Fibroblast of pulmonary artery (primary cell): ENCODE measurements at regions not wholly inside any gene's neighbourhood (a gene's known extent, or its start where the extent isn't known, plus 50 kb on each side); places are given as distances from the start of the nearest gene placed in this dataset.

Experiments used
- DNase-seq: peaks from one replicate; pipeline ENCODE4 v3.0.0-alpha.2; 2010; ENCODE audit warnings: low read depth
- H3K4me3 ChIP-seq: replicated peaks from 2 replicates; pipeline ENCODE4 v1.5.1; 2011; ENCODE audit warnings: low read depth, mild to moderate bottlenecking, control low read depth, low read length, moderate library complexity
- TF ChIP-seq, protein P1 (sequence below): IDR thresholded peaks from 2 replicates; pipeline ENCODE4 v1.5.1; 2011; ENCODE audit warnings: mild to moderate bottlenecking, control low read depth, low read length, inconsistent platforms; ENCODE audit errors: missing control alignments

DNA sequence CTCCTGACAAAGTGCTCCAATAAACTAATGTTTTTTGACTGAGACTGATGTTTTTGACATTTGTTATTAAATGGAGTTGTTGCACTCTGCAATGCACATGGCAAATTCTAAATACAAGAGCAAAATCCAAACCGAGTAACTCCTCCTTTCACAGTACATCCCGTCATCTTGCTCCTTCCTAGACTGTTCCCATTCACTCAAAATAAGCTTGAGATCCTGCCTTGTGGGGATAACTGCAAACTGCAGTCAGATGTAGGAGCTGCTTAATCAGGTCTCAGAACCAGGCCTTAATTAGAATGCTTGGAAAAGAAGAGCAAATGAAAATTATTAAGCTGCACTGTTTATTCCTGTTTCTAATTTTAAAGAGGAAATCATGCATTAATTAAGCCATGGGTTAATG lies 134.8 kb upstream of the SPRY2 start:
- no peak for DNase-seq
- TF ChIP-seq, protein P1, sequence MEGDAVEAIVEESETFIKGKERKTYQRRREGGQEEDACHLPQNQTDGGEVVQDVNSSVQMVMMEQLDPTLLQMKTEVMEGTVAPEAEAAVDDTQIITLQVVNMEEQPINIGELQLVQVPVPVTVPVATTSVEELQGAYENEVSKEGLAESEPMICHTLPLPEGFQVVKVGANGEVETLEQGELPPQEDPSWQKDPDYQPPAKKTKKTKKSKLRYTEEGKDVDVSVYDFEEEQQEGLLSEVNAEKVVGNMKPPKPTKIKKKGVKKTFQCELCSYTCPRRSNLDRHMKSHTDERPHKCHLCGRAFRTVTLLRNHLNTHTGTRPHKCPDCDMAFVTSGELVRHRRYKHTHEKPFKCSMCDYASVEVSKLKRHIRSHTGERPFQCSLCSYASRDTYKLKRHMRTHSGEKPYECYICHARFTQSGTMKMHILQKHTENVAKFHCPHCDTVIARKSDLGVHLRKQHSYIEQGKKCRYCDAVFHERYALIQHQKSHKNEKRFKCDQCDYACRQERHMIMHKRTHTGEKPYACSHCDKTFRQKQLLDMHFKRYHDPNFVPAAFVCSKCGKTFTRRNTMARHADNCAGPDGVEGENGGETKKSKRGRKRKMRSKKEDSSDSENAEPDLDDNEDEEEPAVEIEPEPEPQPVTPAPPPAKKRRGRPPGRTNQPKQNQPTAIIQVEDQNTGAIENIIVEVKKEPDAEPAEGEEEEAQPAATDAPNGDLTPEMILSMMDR, result no peak
- no peak overlapping the region for H3K4me3 ChIP-seq

DNA sequence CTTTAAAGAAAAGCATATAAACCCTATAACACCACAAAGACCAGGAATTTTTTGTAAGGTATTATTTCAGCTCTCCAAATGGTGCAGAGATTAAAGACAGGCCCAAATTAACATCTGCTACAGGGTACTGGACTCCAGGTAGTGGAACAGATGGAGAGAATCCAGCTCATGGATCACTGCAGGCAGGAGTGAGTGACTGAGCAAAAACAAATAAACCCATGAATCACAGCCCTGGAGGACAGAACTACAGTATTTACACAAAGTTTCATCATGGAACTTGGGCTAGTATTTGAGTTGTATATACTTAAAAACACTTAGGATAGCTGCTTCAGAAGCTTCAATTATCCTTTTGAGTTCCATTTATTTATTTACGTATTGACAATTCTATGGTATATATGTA lies 132.8 kb upstream of the SPRY2 start:
- TF ChIP-seq, protein P1, result no peak
- DNase-seq, result peak; percentile 71

DNA sequence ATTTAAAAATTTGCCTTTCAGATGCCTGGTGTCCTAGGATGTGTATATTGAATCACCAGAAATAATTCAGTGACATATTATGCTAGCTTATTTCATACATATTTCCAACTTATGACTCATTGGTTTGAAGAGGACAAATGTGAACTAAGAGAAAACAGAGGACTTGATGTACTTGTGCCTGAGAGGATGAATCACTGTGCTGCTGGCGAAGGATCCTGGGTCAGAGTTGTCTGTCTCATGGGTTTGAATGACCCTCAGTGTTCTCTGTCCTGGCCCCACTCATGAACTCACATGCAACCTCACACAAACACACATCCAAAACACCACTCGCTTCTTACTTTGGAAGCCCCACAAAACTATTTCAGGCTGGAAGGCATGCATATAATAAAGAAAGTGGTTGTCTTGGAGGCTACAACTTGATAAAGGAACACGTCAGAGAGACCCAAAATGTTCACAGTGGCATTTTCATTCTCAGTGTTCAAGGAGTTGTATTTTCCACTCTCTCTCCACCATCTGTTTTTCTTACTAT lies 129.0 kb upstream of the SPRY2 start:
- TF ChIP-seq, protein P1, result no peak
- H3K4me3 ChIP-seq, result no peak overlapping the region
- peak; percentile 98 for DNase-seq

More for the DNA sequence above, 132.8 kb upstream of the SPRY2 start:
- H3K4me3 ChIP-seq, result no peak overlapping the region

DNA sequence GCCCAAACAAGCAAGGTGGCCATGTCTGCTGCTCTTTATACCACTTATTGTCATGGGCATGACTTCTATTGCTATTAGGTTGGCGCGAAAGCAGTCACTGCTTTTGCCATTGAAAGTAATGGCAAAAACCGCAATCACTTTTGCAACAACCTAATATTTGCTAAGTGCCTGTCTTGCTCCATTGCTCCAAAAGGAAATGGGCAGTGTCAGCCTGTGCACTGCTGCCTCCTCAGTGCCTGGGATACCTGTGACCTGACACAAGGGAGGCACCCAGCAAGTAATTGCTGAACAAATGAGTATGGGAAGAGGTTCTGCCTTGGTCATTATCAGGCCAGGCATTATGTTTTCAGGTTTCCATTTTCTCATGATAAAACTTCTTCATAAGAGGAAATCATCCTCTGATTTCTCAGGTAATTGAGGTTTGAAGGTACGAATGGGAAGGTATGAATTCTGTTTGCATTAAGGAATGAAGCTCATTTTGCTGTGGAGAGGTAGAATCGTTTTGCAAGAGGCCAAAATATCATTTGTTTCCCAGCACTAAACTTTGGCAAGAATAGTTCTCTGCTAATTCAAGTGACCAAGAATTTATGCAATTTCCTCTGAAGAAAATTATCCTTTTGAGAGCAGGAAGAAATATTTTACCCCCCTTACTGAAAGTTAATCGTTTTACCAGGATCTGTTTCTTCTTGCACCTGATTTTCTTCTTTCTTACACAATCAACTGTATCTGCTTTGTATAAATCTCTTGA lies 128.4 kb upstream of the SPRY2 start:
- no peak overlapping the region for H3K4me3 ChIP-seq
- TF ChIP-seq, protein P1, result no peak
- DNase-seq, result no peak

DNA sequence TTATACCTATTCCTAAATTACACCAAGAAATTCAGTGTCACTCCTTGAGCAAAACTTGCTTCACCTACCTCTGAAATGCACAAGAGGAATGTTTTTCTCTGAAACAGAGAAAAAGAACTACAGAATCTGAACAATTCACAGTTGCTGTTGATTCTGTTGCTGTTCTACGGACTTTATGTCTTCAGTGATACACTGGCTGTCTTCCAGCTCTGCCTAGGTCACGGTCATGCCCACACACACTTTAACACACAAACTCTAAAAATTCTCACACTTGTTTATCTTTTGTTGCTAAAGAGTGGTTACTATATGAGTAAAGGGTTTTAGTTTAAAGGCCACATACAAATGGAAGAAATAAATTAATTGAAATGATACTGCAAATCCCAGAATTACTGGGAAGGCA lies 124.4 kb upstream of the SPRY2 start:
- no peak for DNase-seq
- no peak overlapping the region for H3K4me3 ChIP-seq
- TF ChIP-seq, protein P1, result no peak

DNA sequence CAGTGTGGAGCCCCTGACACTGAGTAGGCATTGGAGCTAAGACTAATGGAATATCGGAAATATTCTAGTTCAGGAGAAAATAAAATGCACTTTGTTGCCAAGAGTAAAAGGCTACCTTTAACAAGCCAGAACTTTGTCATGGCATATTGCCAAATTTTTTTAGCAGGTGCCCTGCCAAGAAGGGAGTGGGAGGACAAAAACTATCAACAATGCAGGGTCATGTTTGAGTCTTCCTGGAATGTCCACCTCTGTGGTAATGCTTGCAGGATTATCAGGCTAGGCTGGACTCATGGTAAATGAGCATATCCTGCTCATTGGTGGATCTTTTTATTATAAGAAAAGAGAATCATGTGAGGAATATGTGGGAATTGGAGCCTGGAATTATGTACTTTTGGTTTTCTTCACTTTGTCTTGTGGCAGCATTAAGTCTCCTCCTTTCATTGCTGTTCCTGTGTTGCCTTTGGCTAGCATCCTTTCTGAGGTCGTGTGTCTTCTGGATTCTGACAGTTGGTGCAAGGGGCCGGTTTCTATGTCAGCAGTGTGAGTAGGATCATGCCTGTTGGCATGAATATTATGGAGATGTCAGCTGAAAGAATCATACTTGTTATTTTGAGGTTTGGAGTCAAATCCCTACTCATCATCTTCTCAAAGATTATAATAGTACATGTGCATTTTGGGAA lies 122.9 kb upstream of the SPRY2 start:
- TF ChIP-seq, protein P1, result no peak
- peak; percentile 84 for DNase-seq
- H3K4me3 ChIP-seq, result no peak overlapping the region
